ENCODE measurements at regions not wholly inside any gene's neighbourhood (a gene's known extent, or its start where the extent isn't known, plus 50 kb on each side); places are given as distances from the start of the nearest gene placed in this dataset.

- in situ Hi-C loops (cut with HindIII; ENCODE audit: low sequenced_read_pairs): no loop called here
Observed at GRCh38 chr11:105202844-105203548, 63.4 kb upstream of the CARD18 start.

GRCh38 chr11:105202422-105202821, 62.9 kb upstream of the CARD18 start:
- in situ Hi-C loops (cut with HindIII; ENCODE audit: low sequenced_read_pairs): no loop called here

- in situ Hi-C loops (cut with HindIII; ENCODE audit: low sequenced_read_pairs): no loop called here
Observed at GRCh38 chr11:105201166-105201565, 61.6 kb upstream of the CARD18 start.

- in situ Hi-C loops (cut with HindIII; ENCODE audit: low sequenced_read_pairs): no loop called here
Observed at GRCh38 chr11:105197071-105197815, 57.7 kb upstream of the CARD18 start.

- in situ Hi-C loops (cut with HindIII; ENCODE audit: low sequenced_read_pairs): no loop called here
Observed at GRCh38 chr11:105193260-105193659, 53.7 kb upstream of the CARD18 start.

GRCh38 chr11:105192115-105192514, 52.5 kb upstream of the CARD18 start:
- in situ Hi-C loops (cut with HindIII; ENCODE audit: low sequenced_read_pairs): no loop called here

GRCh38 chr11:105189581-105189980, 50.0 kb upstream of the CARD18 start:
- in situ Hi-C loops (cut with HindIII; ENCODE audit: low sequenced_read_pairs): no loop called here
